RWPE2 (cell line): ENCODE measurements at regions not wholly inside any gene's neighbourhood (a gene's known extent, or its start where the extent isn't known, plus 50 kb on each side); places are given as distances from the start of the nearest gene placed in this dataset.

Source experiments
- ATAC-seq: fragments of 200-7000 bp; cut with Tn5 transposase; 3 replicates; pipeline ENCODE4 v1.9.1; 2021; ENCODE audit warnings: low read depth
- DNase-seq: peaks from one replicate; pipeline ENCODE4 v3.0.0-alpha.2; 2020; ENCODE audit warnings: low spot score
- H3K27ac ChIP-seq: fragments of 450-650 bp; 2 replicates; pipeline ENCODE4 v1.5.1; 2017; ENCODE audit warnings: mild to moderate bottlenecking; ENCODE audit not compliant: poor library complexity, severe bottlenecking
- H3K27me3 ChIP-seq: fragments of 250-450 bp; sonication (Bioruptor Pico); 2 replicates; pipeline ENCODE4 v1.5.1; 2021; ENCODE audit warnings: mild to moderate bottlenecking, moderate library complexity; ENCODE audit not compliant: insufficient read depth, poor library complexity, severe bottlenecking
- H3K36me3 ChIP-seq: fragments of 250-450 bp; sonication (Bioruptor Pico); 2 replicates; pipeline ENCODE4 v1.5.1; 2020; ENCODE audit warnings: low read depth, mild to moderate bottlenecking, moderate library complexity
- H3K4me1 ChIP-seq: fragments of 250-450 bp; sonication (Bioruptor Pico); 2 replicates; pipeline ENCODE4 v1.5.1; 2021; ENCODE audit warnings: mild to moderate bottlenecking, moderate library complexity; ENCODE audit not compliant: insufficient read depth, poor library complexity, severe bottlenecking
- H3K4me3 ChIP-seq: fragments of 250-450 bp; sonication (Bioruptor Pico); 2 replicates; pipeline ENCODE4 v1.5.1; 2021; ENCODE audit warnings: mild to moderate bottlenecking, moderate library complexity; ENCODE audit not compliant: severe bottlenecking
- H3K9me3 ChIP-seq: fragments of 250-450 bp; sonication (Bioruptor Pico); 2 replicates; pipeline ENCODE4 v1.5.1; 2021; ENCODE audit warnings: mild to moderate bottlenecking, moderate library complexity; ENCODE audit not compliant: severe bottlenecking
- TF ChIP-seq, protein P1 (sequence below): fragments of 450-650 bp; IDR thresholded peaks from one replicate; pipeline ENCODE4 v1.5.1; 2017; ENCODE audit warnings: mild to moderate bottlenecking, moderate library complexity; ENCODE audit not compliant: poor library complexity, severe bottlenecking

DNA sequence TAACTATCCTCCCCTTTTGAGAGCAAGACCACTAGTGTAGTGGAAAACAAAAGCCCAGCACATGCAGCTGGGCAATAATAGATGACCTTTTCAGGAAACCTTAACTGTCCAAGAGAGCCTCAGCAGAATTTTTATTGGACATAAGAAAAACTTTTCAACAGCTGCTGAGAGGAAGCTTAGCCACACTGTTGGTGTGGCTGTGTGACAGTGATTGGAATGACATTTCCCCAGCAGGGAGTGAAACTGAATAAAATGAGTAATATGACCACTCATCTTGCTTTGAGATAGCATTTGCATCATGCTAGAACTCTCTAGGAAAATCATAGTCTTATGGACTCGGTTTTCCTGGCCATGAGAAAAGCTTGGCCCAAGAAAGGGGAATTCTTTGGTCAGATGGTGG lies 687.8 kb downstream of the SLCO4C1 start:
- TF ChIP-seq, protein P1, sequence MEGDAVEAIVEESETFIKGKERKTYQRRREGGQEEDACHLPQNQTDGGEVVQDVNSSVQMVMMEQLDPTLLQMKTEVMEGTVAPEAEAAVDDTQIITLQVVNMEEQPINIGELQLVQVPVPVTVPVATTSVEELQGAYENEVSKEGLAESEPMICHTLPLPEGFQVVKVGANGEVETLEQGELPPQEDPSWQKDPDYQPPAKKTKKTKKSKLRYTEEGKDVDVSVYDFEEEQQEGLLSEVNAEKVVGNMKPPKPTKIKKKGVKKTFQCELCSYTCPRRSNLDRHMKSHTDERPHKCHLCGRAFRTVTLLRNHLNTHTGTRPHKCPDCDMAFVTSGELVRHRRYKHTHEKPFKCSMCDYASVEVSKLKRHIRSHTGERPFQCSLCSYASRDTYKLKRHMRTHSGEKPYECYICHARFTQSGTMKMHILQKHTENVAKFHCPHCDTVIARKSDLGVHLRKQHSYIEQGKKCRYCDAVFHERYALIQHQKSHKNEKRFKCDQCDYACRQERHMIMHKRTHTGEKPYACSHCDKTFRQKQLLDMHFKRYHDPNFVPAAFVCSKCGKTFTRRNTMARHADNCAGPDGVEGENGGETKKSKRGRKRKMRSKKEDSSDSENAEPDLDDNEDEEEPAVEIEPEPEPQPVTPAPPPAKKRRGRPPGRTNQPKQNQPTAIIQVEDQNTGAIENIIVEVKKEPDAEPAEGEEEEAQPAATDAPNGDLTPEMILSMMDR = no peak
- Histone ChIP-seq H3K36me3 (no peaks in the 10 kb centered on the region), H3K4me1 (no peaks in the 10 kb centered on the region), H3K4me3 (no peak overlapping the region), H3K27me3 (no peaks in the 10 kb centered on the region), H3K27ac (no peak overlapping the region), H3K9me3 (no peaks in the 10 kb centered on the region)
- ATAC-seq (no peak), DNase-seq (no peak)

GRCh38 chr5:101605700-101606099 lies 690.4 kb downstream of the SLCO4C1 start:
- no peaks in the 10 kb centered on the region for H3K27me3 ChIP-seq
- no peak for DNase-seq
- no peak overlapping the region for H3K27ac ChIP-seq
- TF ChIP-seq, protein P1 = no peak
- H3K4me1 ChIP-seq = no peaks in the 10 kb centered on the region
- H3K36me3 ChIP-seq = no peaks in the 10 kb centered on the region
- no peak overlapping the region for H3K4me3 ChIP-seq
- H3K9me3 ChIP-seq = no peaks in the 10 kb centered on the region
- no peak for ATAC-seq

GRCh38 chr5:101600614-101601013 lies 695.5 kb downstream of the SLCO4C1 start:
- ATAC-seq (no peak), DNase-seq (no peak)
- no peaks in the 10 kb centered on the region for H3K4me1 ChIP-seq
- H3K4me3 ChIP-seq = no peak overlapping the region
- peaks cover 6% of the 10 kb centered on the region for H3K27me3 ChIP-seq
- no peak overlapping the region for H3K27ac ChIP-seq
- TF ChIP-seq, protein P1 = no peak
- H3K36me3 ChIP-seq = no peaks in the 10 kb centered on the region
- no peaks in the 10 kb centered on the region for H3K9me3 ChIP-seq

DNA sequence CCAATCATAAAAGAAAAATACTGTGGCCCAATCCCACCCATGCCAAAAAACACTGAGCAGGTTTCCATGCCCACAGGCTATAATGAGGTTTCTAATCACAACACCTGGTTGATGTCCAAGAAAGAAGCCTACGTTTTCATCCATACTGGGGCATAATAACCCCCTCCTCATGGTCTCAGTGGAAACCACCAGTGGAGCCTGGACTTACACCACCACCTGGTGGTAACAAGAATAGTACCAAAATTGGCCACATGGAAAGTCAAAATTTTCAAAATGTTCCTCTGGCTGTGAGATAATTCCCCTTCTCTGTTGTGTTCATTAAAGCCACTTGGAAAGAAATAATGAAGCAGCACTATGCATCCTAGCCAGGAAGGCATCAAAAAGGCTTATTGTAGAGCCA lies 687.3 kb upstream of the ST8SIA4 start:
- peaks cover 3% of the 10 kb centered on the region for H3K27me3 ChIP-seq
- ATAC-seq (no peak), DNase-seq (no peak)
- no peaks in the 10 kb centered on the region for H3K4me1 ChIP-seq
- H3K9me3 ChIP-seq = no peaks in the 10 kb centered on the region
- H3K27ac ChIP-seq = no peak overlapping the region
- H3K4me3 ChIP-seq = no peak overlapping the region
- H3K36me3 ChIP-seq = no peaks in the 10 kb centered on the region
- TF ChIP-seq, protein P1 = peak; percentile 26

DNA sequence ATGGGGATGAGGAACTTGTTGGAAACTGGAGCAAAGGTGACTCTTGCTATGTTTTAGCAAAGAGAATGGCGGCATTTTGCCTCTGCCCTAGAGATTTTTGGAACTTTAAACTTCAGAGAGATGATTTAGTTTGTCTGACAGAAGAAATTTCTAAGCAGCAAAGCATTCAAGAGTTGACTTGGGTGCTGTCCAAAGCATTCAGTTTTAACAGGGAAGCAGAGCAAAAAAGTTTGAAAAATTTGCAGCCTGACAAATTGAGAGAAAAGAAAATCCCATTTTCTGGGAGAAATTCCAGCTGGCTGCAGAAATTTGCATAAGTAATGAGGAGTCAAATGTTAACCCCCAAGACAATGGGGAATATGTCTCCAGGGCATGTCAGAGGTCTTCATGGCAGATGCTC lies 682.3 kb upstream of the ST8SIA4 start:
- Histone ChIP-seq H3K9me3 (no peaks in the 10 kb centered on the region), H3K36me3 (no peaks in the 10 kb centered on the region), H3K4me3 (no peak overlapping the region), H3K27me3 (peaks cover 3% of the 10 kb centered on the region), H3K27ac (no peak overlapping the region), H3K4me1 (no peaks in the 10 kb centered on the region)
- DNase-seq (no peak), ATAC-seq (no peak)
- TF ChIP-seq, protein P1 = no peak
